Islet precursor cell (in vitro differentiated cells): ENCODE measurements at regions not wholly inside any gene's neighbourhood (a gene's known extent, or its start where the extent isn't known, plus 50 kb on each side); places are given as distances from the start of the nearest gene placed in this dataset.

ENCODE experiments used
- DNase-seq: peaks from one replicate; pipeline ENCODE4 v3.0.0-alpha.2; 2018

GRCh38 chrX:13099121-13099520 is 54.7 kb upstream of the FAM9C start:
- no peak for DNase-seq

DNA sequence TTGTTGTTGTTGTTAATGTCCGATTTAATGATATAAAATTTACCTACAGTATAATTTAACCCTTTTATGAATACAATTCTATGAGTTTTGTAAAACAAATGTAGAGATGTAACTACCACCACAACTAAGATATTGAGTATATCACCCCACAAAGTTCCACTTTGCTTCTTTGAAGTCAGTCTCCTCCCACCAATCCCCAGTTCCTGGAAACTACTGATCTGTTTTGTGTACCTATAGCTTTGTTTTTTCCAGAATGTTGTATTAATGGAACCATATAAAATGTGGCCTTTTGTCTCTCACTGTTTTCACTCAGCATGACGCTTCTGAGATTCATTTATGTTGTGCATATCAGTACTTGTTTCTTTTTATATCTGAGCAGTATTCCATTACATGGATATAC is 52.3 kb upstream of the FAM9C start:
- no peak for DNase-seq

GRCh38 chrX:13094828-13095341 is 50.5 kb upstream of the FAM9C start:
- no peak for DNase-seq

GRCh38 chrX:13094374-13094773 is 50.0 kb upstream of the FAM9C start:
- no peak for DNase-seq
